HEK293 (cell line): ENCODE measurements at regions not wholly inside any gene's neighbourhood (a gene's known extent, or its start where the extent isn't known, plus 50 kb on each side); places are given as distances from the start of the nearest gene placed in this dataset.

ENCODE experiments used
- CTCF ChIA-PET: fragments of 350-600 bp; formaldehyde crosslinking; extraction: SDS; loops from one replicate; lab custom pipeline; 2021; ENCODE audit warnings: antibody characterized with exemption; lab: Yijun Ruan, JAX
- POLR2A ChIA-PET: fragments of 300-600 bp; formaldehyde crosslinking; extraction: SDS; loops from one replicate; lab custom pipeline; 2020; ENCODE audit warnings: antibody characterized with exemption, inconsistent platforms; lab: Yijun Ruan, JAX
- H3K27ac ChIP-seq: fragments of 200-500 bp; sonication (Bioruptor generic); 2 replicates; pipeline ENCODE4 v1.5.1; 2014; ENCODE audit warnings: low read depth, low read length, control low read depth, inconsistent platforms; ENCODE audit errors: extremely low read depth
- H3K36me3 ChIP-seq, 2 experiments: fragments of 200-500 bp in 1 of 2; sonication (Bioruptor generic) in 1 of 2; 1 replicate in 1 of 2; 2 replicates in 1 of 2; pipeline ENCODE4 v1.5.1; 2014 to 2017; ENCODE audit warnings: inconsistent platforms in 2 of 2, low read length in 2 of 2; ENCODE audit not compliant: control insufficient read depth in 2 of 2, insufficient read depth in 1 of 2
- H3K4me1 ChIP-seq: fragments of 200-500 bp; sonication (Bioruptor generic); 2 replicates; pipeline ENCODE4 v1.5.1; 2014; ENCODE audit warnings: mild to moderate bottlenecking, low read length, inconsistent platforms; ENCODE audit not compliant: control insufficient read depth, insufficient read depth
- H3K4me3 ChIP-seq: 2 replicates; pipeline ENCODE4 v1.5.1; 2011; ENCODE audit warnings: low read depth, mild to moderate bottlenecking, control low read depth, low read length, moderate library complexity
- H3K9me3 ChIP-seq: fragments of 200-500 bp; sonication (Bioruptor generic); 2 replicates; pipeline ENCODE4 v1.5.1; 2014; ENCODE audit warnings: low read depth, low read length, inconsistent platforms; ENCODE audit not compliant: control insufficient read depth, insufficient read depth
- GLI2 ChIP-seq: fragments of 450-650 bp; formaldehyde crosslinking; IDR thresholded peaks from 2 replicates; pipeline ENCODE4; 2017; ENCODE audit warnings: missing biosample characterization, missing genetic modification characterization, low read depth, borderline replicate concordance
- IKZF3 ChIP-seq: fragments of 450-650 bp; IDR thresholded peaks from 2 replicates; pipeline ENCODE4 v1.5.0; 2018; ENCODE audit warnings: missing biosample characterization, mild to moderate bottlenecking, missing genetic modification characterization, moderate library complexity
- KLF7 ChIP-seq: fragments of 450-650 bp; formaldehyde crosslinking; IDR thresholded peaks from 2 replicates; pipeline ENCODE4 v1.5.1; 2016; ENCODE audit warnings: missing biosample characterization, missing genetic modification characterization, borderline replicate concordance
- PBX3 ChIP-seq: sonication (generic); formaldehyde crosslinking; IDR thresholded peaks from 2 replicates; pipeline ENCODE4 v1.8.1; 2022; ENCODE audit warnings: mild to moderate bottlenecking, moderate library complexity, missing genetic modification reagents
- PRDM10 ChIP-seq: fragments of 450-650 bp; formaldehyde crosslinking; IDR thresholded peaks from 2 replicates; pipeline ENCODE4 v1.5.1; 2016; ENCODE audit warnings: missing biosample characterization, missing genetic modification characterization
- SP7 ChIP-seq: fragments of 450-650 bp; formaldehyde crosslinking; IDR thresholded peaks from 2 replicates; pipeline ENCODE4 v1.5.1; 2016; ENCODE audit warnings: missing biosample characterization, missing genetic modification characterization
- ZBTB1 ChIP-seq: fragments of 450-650 bp; formaldehyde crosslinking; IDR thresholded peaks from 2 replicates; pipeline ENCODE4 v1.5.1; 2016; ENCODE audit warnings: missing biosample characterization, missing genetic modification characterization
- ZBTB17 ChIP-seq: fragments of 450-650 bp; formaldehyde crosslinking; IDR thresholded peaks from 2 replicates; pipeline ENCODE4 v1.5.1; 2016; ENCODE audit warnings: missing biosample characterization, missing genetic modification characterization
- ZNF23 ChIP-seq: fragments of 450-650 bp; formaldehyde crosslinking; IDR thresholded peaks from 2 replicates; pipeline ENCODE4 v1.5.1; 2016; ENCODE audit warnings: missing biosample characterization, missing genetic modification characterization, borderline replicate concordance
- ZNF274 ChIP-seq, 2 experiments: fragments of 200-500 bp in 1 of 2; fragments of 450-650 bp in 1 of 2; sonication (Bioruptor generic) in 1 of 2; formaldehyde crosslinking in 1 of 2; IDR thresholded peaks; 2 replicates each; pipeline versions ENCODE4 v1.5.1 to v1.6.1; 2014 to 2016; ENCODE audit warnings: borderline replicate concordance in 1 of 2, inconsistent platforms in 1 of 2, low read length in 1 of 2, missing biosample characterization in 1 of 2, missing genetic modification characterization in 1 of 2
- ZNF394 ChIP-seq: fragments of 450-650 bp; formaldehyde crosslinking; IDR thresholded peaks from 2 replicates; pipeline ENCODE4 v1.5.1; 2016; ENCODE audit warnings: missing biosample characterization, missing genetic modification characterization, mild to moderate bottlenecking, moderate library complexity, borderline replicate concordance
- ZNF449 ChIP-seq: fragments of 450-650 bp; formaldehyde crosslinking; IDR thresholded peaks from 2 replicates; pipeline ENCODE4 v1.5.1; 2017; ENCODE audit warnings: missing biosample characterization, mild to moderate bottlenecking, missing genetic modification characterization, moderate library complexity
- ZNF510 ChIP-seq: fragments of 450-650 bp; formaldehyde crosslinking; IDR thresholded peaks from 2 replicates; pipeline ENCODE4 v1.5.1; 2018; ENCODE audit warnings: mild to moderate bottlenecking, missing genetic modification characterization, missing biosample characterization; ENCODE audit not compliant: insufficient replicate concordance
- ZNF514 ChIP-seq: fragments of 450-650 bp; formaldehyde crosslinking; IDR thresholded peaks from 2 replicates; pipeline ENCODE4 v1.5.1; 2016; ENCODE audit warnings: missing biosample characterization, missing genetic modification characterization
- ZNF521 ChIP-seq: fragments of 450-650 bp; formaldehyde crosslinking; IDR thresholded peaks from 2 replicates; pipeline ENCODE4 v1.5.1; 2017; ENCODE audit warnings: missing biosample characterization, mild to moderate bottlenecking, missing genetic modification characterization
- ZNF529 ChIP-seq: fragments of 450-650 bp; formaldehyde crosslinking; IDR thresholded peaks from 2 replicates; pipeline ENCODE4 v1.5.1; 2017; ENCODE audit warnings: missing genetic modification characterization, missing biosample characterization; ENCODE audit not compliant: insufficient replicate concordance
- ZNF544 ChIP-seq: fragments of 450-650 bp; formaldehyde crosslinking; IDR thresholded peaks from 2 replicates; pipeline ENCODE4 v1.5.0; 2017; ENCODE audit warnings: missing biosample characterization, missing genetic modification characterization
- ZNF558 ChIP-seq: fragments of 450-650 bp; formaldehyde crosslinking; IDR thresholded peaks from 2 replicates; pipeline ENCODE4 v1.5.1; 2016; ENCODE audit warnings: missing biosample characterization, missing genetic modification characterization
- ZNF610 ChIP-seq: fragments of 450-650 bp; formaldehyde crosslinking; IDR thresholded peaks from 2 replicates; pipeline ENCODE4 v1.5.1; 2016; ENCODE audit warnings: missing biosample characterization, missing genetic modification characterization, borderline replicate concordance
- ZNF626 ChIP-seq: fragments of 450-650 bp; sonication (Bioruptor Pico); formaldehyde crosslinking; IDR thresholded peaks from 2 replicates; pipeline ENCODE4 v1.5.1; 2018; ENCODE audit warnings: missing biosample characterization, missing genetic modification characterization, inconsistent platforms
- ZNF768 ChIP-seq: fragments of 450-650 bp; formaldehyde crosslinking; IDR thresholded peaks from 2 replicates; pipeline ENCODE4 v1.5.1; 2018; ENCODE audit warnings: missing biosample characterization, mild to moderate bottlenecking, missing genetic modification characterization
- ZNF830 ChIP-seq: fragments of 450-650 bp; IDR thresholded peaks from 2 replicates; pipeline ENCODE4 v1.5.0; 2018; ENCODE audit warnings: missing biosample characterization, missing genetic modification characterization, low read depth, mild to moderate bottlenecking, moderate library complexity
- ZSCAN5A ChIP-seq: fragments of 450-650 bp; formaldehyde crosslinking; IDR thresholded peaks from 2 replicates; pipeline ENCODE4 v1.5.1; 2016; ENCODE audit warnings: missing biosample characterization, missing genetic modification characterization

- no peaks in the 10 kb centered on the region for H3K36me3 ChIP-seq
- no peak for TF ChIP-seq ZNF514 (tag by site-specific recombination)
- TF ChIP-seq KLF7: no peak
- TF ChIP-seq ZNF23 (tag by site-specific recombination): no peak
- TF ChIP-seq PRDM10 (tag by site-specific recombination): no peak
- TF ChIP-seq ZNF394 (tag by site-specific recombination): no peak
- no peak for TF ChIP-seq ZNF510 (tag by site-specific recombination)
- TF ChIP-seq, all 188 proteins: peak for 0
- ChIA-PET CTCF (no interaction called here), POLR2A (no interaction called here)
- Histone ChIP-seq H3K4me3 (no peak overlapping the region), H3K9me3 (no peaks in the 10 kb centered on the region), H3K27ac (no peak overlapping the region), H3K4me1 (no peaks in the 10 kb centered on the region)
Measured at GRCh38 chr10:10699427-10699826, 318.2 kb upstream of the CELF2 start.

GRCh38 chr10:10701084-10701611 lies 316.5 kb upstream of the CELF2 start:
- no peak overlapping the region for H3K4me3 ChIP-seq
- no peak overlapping the region for H3K27ac ChIP-seq
- H3K4me1 ChIP-seq: no peaks in the 10 kb centered on the region
- POLR2A ChIA-PET: no interaction called here
- H3K36me3 ChIP-seq: no peaks in the 10 kb centered on the region
- CTCF ChIA-PET: interaction anchor here (0.6 kb wide), 1 partner anchor 305 kb away, joined by 3 read pairs; no protein-coding TSS in a partner anchor
- H3K9me3 ChIP-seq: no peaks in the 10 kb centered on the region
- TF ChIP-seq IKZF3 (tag by site-specific recombination): no peak
- TF ChIP-seq ZBTB17 (tag by site-specific recombination): no peak
- TF ChIP-seq ZNF449: no peak
- TF ChIP-seq ZNF544 (tag by site-specific recombination): no peak
- TF ChIP-seq SP7 (tag by site-specific recombination): no peak
- TF ChIP-seq GLI2 (tag by site-specific recombination): no peak
- TF ChIP-seq ZNF830 (tag by site-specific recombination): no peak
- TF ChIP-seq ZNF274 (IDR thresholded peaks at IDR 0.05; ENCODE audit: low read length): no peak
- TF ChIP-seq ZNF274 (tag by site-specific recombination; IDR thresholded peaks at IDR 0.05; ENCODE audit: borderline replicate concordance): no peak
- no peak for TF ChIP-seq ZNF521
- TF ChIP-seq ZNF768 (tag by site-specific recombination): no peak
- no peak for TF ChIP-seq PBX3 (CRISPR knock-in tag)
- no peak for TF ChIP-seq ZNF529 (tag by site-specific recombination)
- no peak for TF ChIP-seq ZBTB1 (tag by site-specific recombination)
- no peak for TF ChIP-seq ZSCAN5A (tag by site-specific recombination)
- TF ChIP-seq ZNF558 (tag by site-specific recombination): no peak
- TF ChIP-seq ZNF610 (tag by site-specific recombination): no peak
- TF ChIP-seq ZNF626 (tag by site-specific recombination): no peak
